DMS53 treated with DMSO at 0.1 percent for 48 hours (cell line): ENCODE measurements at regions not wholly inside any gene's neighbourhood (a gene's known extent, or its start where the extent isn't known, plus 50 kb on each side); places are given as distances from the start of the nearest gene placed in this dataset.

ENCODE experiments used
- DNase-seq: peaks from one replicate; lab custom pipeline; 2025; ENCODE audit not compliant: unreplicated experiment; lab: John Stamatoyannopoulos, UW

DNA sequence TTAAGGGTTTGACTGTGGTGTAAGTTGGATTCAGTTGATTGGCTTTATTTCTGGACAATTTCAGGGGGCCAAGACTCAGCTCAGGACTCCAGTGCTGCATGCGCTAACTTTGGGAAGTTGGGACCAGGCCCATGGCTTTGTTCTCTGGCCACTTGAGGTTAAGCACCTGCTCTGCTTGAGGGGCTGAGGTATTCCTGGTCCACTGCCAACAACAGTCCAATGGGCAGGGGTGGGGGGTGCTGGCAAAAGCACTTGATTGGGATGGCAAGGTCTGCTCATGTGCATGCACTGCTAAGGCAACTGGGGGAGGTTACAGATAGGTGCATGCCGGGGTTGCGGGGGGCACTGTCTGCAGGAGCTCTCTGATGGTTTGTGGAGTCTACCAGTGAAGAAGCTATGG is 52.6 kb upstream of the ASB17 start:
- DNase-seq: no peak

DNA sequence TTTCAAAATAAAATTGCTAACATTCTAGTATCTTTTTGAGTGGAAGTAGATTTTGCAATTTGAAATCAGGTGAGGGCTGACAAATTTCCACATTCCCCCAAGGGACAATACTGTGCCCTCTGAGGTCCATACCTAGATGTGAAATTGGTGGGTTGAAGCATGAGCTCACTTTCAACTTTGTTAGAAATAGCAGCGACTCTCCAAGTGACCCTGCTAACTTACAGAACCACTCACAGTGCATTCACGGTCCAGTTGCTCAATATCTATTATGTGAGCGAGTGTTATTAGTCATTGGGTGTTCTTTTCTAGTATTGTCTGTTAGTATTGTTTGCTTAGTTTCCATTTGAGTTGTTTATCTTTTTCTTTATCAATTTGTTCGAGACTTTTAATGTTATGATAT is 53.6 kb upstream of the ASB17 start:
- DNase-seq: no peak

DNA sequence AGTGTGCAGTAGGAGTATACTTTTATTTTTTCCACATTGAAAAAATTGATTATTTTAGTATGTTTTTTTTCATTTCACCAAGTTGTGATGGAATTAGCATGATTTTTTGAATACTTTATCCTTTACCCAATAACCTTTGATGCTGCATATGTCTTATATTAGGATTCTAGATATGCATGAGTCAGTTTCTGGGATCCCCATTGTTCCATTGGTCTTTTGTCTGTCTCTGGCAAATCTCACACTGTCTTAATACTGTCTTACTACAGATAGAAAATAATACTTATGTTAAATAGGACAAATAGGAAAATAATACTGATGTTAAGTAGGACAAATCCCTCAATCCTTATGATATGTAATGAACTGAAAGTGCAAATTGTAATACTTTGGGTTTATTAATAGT is 54.3 kb upstream of the ASB17 start:
- no peak for DNase-seq

DNA sequence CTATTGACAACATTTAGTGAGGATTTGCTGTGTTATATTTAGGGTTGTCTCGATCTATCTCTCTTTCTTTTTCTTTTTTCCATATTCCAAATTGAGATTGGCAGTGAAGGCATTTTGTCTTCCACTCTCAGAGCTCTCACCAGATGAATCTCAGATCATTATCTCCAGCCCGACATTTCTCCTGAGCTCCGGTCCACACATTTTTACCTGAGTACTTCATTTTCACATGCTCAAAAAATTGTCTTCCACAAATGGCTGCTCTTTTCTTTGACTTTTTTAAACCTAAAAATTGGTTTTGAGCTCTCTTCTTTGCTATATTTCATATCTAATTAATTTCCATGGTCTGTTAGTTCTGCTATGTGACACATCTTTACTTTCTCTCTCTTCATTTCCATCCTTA is 56.9 kb upstream of the ASB17 start:
- DNase-seq: no peak

DNA sequence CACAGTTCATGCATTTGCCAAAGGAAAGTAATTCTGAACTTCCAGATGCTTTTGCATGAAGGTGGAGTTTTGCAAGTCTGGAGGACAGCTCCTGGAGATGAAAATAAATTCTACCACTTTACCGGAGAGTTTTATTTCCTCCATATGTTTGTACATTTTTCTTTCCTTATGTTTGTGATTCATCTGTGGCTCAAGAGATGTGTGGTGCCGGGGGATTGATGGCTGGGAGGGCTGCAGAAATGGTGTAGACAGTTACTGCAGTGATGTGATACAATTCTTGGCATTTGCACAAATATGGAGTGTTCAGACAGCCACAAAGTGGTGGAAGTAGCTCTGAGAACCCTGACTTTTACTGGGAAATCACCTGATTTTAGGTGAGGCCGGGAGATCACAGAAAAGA is 58.5 kb upstream of the ASB17 start:
- no peak for DNase-seq

DNA sequence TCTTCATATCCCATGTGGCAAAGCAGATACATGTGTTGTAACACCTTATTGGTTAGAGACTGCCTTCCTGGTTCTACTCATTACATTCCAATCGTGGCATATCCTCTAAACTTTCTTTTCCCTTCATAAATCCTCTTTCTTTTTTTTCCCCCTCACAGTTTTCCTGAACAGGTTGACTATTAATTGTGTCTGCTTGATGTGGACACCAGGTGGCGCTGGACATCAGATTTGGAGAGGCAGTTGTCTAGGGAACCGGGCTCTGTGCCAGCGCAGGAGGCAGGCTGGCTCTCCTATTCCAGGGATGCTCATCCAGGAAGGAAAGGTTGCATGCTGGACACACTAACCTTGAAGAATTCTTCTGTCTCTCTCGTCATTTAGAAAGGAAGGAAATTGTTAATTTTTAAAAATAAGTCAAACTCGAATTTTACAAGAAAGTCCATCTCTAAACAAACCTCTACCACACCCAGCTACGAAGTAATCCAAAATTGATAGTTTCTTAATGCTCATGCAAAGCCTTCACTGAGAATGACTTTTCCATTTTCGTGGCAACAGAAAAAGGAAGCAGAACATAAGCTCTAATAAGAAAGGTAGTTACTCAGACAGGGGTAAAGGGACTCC is 59.4 kb upstream of the ASB17 start:
- peak; percentile 91 for DNase-seq

DNA sequence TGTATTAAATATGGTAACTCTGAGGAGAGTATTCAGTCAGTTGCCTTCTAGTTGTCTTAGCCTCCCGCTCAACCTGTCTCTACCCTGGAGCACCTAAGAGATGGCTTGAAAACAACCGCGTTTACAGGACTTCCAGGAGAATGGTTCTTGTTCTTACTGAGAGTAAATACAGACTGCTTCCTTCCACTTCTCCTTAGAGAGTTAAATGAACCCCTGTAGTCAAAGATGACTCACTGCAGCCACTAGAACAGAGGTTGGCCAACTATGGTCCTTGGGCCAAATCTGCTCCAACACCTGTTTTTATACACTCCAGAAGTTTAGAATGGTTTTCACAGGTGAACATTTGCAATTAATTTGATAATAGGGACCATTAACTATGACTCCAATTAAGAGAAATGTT is 60.1 kb upstream of the ASB17 start:
- DNase-seq: no peak

DNA sequence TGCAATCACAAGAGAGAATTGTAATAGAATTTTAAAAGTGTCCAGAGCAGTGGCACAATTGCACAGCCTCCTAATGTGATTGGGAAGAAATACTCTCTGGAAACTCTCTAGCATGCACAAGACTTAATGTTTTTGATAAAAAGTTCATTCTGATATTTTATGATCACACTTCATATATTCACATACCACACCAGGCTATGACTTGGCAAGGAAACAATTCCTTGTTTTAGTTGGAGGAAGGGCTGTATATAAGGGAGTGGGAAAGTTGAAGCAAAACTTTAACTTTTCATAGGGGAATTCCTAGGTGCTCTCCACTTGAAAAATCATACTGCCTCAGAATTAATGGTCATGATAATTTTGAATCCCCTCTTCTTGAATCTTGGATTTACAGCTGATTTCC is 61.5 kb upstream of the ASB17 start:
- DNase-seq: no peak

DNA sequence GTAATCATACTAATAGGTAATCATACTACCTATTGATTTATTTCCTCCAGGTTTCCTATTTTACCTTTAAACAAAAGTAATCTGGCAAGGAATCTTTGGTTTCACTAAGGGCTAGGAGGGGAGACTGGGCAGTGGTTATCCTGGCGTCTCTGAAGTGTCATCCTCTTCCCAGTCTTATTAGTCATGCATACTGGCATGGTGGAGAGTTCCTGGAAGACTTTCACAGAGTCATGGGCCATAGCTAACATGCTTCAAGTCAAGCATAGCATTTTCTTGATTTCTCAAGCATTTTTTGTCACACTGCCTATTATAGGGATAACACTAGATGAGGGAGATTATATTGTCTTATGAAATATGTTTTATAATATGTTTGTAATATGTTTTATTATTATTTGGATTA is 64.0 kb upstream of the ASB17 start:
- no peak for DNase-seq

DNA sequence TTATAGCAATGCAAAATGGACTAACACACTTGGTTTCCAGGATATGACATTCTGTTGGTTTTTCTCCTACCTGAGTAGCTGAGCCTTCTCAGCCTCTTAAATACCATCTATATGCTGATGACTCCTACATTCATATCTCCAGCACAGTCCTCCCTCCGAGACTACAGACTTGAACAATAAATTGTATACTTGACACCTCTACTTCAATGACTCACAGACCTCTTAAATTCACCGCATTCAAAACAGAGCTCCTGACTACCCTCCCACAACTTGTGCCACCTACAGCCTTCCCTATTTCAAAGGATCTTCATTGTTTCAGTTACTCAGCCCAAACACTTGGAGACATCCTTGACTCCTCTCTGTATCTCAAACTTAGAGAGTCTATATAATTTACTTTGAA is 66.8 kb upstream of the ASB17 start:
- DNase-seq: no peak

DNA sequence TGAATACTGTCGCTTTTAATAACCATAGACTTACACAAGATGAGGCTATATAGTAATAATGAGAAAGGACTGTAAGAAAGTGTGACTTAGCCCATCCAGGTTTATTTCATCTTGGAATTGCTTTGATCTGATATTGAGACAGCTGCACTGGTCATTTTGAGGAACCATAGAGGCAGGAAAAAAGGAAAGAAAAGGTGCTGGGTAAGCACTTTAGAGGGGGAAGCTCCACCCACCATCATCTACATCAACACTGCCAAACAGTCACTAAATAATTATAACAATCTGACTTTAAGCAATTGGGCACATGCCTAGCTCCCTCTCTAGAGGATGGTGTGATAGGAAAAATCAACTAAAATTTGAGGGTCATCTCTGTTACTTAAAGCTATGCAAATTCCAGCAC is 70.6 kb upstream of the ST6GALNAC3 start:
- DNase-seq: no peak

DNA sequence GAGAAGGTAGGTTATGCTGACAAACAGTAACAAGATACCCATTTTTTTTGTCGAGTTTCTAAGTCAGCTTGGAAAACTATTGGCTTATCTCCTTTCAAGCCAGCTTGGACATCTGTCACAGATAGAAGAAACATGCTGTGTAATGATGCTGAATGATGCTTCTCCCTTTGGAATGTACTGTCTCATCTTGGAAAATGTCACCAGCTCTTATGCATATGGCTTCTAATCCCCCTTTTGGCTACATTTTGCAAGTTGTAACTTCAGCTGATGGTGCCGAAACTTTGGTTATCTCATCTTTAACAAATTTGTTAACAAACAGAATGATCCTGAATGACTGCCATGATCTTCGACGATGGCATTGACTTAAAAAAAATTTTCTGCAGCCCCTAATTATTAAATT is 68.8 kb upstream of the ST6GALNAC3 start:
- no peak for DNase-seq

DNA sequence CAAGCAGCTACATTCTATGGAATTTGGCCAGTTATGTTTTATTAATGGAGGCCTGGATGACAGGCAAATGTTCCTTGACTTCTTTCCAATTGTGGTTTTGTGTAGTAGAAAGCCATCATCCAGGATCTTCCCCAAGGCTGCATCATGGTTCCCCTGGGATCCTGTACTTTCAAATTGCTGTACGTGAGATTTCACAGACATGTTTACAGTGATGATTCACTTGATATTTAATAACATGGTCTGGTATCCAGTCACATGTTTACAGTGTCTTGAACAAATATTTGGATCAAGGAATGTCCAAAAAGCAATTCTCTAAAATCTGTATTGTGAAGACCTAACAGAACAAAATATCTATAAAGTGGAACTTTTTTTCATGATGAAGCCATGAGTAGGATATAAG is 68.3 kb upstream of the ST6GALNAC3 start:
- peak; percentile 25 for DNase-seq

DNA sequence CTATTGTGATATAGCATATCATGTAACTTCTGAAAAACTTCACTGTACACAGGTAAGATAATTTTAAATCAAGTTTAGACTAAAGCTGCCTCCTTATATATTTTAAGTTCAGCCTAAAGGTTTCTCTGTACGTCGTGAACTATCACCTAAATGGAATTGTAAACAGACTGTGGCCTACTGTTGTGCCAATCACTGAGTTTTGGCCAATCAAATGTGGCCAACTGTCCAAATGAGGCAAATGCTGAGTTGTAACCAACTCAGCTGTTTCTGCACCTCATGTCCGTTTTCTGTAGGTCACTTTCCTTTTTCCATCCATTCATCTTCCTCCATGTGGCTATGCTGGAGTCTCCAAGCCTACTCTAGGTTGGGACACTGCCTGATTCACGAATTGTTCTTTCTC is 63.7 kb upstream of the ST6GALNAC3 start:
- DNase-seq: no peak

DNA sequence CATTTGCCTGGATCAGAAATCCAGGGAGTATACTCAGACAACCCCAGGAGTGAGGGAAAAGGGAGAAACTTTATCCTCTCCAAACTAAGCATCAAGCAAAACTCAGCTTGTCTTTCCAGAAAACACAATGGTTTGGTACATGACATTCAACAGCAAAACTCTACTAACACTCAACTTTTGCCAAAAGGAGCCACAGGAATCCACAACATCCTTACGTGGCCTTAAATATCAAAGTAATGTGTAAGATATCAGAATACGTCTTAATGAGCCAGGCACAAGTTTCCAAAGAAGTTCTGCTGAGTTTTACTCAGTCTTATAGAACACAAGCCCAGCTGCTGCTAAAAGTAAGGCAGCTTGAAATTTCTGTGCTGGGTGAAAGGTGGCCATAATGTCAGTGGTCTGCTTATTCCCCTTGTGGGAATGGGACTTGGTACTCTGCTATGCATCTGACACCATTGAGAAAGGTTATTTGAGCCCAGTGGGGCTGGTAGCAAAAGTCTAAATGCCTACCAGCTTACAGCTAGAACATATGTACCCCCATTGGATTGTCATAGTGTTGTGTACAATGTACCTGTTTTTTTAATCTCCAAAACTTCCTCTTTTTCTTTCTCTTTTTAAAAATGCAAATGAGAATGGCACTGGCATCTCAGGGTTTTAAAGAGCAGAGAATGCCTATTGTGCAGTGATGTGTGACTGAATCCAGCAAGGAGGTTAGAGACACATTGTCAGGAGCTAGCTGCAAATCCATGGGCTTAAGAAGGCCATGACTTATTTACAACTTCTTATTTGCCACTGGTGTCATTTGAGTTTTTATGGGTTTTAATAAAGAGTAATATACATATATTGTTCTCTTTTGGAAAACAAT is 62.0 kb upstream of the ST6GALNAC3 start:
- DNase-seq: no peak

DNA sequence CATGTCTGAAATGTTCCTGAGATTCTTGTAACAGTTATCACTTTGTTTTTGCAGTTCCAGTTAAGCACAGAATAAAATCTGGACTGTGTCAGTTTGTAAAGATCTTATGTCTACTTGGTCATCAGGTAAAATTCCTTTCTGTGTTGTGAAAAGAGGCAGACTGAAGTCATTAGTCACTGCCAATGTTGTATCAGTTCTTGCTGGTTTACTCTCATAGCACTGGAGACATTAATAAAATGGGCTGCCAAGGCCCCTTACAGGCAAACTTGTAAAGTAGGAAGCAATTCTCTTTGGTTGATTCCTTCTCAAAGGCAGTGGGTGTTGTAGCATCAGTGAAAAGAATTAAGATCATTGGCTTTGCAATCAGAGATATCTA is 61.4 kb upstream of the ST6GALNAC3 start:
- DNase-seq: no peak

DNA sequence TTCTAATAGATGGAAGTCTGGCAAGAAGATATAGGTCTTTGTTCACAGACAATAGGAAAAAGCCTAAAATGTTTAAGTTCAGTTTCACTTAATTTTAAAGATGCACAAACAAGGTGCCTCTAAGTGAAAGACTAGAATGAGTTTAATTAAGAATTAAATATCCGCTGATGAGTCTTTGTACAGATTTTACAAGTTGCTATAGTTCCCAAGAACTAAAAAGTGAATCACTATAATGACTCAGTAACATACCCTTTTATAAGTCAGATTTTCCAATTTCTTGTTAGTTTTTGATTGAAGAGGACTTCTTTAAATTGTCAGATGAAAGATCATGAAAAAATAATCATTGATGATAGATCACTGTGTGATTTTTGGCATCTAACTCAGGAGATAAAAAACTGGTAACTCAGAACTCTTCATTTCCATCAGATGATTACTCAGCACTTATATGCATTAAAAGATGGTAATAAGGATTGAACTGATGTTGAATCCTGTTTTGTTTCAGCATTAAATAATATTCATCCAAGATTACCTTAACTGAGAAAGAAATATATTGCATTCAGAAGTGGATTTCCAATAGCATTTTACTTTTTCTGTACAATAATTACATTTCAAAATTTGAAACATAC is 59.0 kb upstream of the ST6GALNAC3 start:
- DNase-seq: no peak

DNA sequence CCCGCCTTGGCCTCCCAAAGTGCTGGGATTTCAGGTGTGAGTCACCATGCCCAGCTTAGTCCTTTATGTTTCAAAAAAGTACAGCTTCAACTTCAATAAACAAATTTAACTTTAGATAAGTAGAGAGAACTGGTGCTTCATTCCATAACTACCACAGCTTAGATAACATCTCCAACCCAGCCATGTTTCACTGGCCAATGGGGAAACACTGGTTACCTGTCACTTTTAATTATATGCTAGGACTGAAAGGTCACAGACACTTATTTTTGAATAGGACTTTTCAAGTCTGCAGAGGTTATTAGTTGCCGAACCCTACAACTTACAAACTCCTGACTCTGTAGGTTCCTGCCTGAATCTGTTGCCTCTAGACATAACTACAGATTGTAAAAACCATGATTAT is 56.5 kb upstream of the ST6GALNAC3 start:
- no peak for DNase-seq

DNA sequence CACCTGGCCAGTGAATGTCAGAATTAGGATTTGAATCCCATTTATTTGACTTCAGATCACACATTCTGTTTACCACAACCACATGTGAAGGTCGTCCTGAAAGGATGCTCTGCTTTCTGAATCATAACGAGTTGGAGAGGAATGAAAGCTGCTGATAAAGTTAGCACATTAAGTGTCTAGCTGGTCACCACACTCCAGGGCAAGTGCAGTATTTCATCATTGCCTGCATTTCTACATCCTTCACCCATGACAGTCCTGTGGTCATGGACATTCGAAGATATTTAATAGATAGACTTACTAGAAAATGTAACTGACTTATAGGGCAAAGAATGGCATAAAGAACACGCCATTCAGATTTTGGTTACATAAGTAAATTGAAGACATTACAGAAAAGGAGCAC is 52.7 kb upstream of the ST6GALNAC3 start:
- DNase-seq: no peak

DNA sequence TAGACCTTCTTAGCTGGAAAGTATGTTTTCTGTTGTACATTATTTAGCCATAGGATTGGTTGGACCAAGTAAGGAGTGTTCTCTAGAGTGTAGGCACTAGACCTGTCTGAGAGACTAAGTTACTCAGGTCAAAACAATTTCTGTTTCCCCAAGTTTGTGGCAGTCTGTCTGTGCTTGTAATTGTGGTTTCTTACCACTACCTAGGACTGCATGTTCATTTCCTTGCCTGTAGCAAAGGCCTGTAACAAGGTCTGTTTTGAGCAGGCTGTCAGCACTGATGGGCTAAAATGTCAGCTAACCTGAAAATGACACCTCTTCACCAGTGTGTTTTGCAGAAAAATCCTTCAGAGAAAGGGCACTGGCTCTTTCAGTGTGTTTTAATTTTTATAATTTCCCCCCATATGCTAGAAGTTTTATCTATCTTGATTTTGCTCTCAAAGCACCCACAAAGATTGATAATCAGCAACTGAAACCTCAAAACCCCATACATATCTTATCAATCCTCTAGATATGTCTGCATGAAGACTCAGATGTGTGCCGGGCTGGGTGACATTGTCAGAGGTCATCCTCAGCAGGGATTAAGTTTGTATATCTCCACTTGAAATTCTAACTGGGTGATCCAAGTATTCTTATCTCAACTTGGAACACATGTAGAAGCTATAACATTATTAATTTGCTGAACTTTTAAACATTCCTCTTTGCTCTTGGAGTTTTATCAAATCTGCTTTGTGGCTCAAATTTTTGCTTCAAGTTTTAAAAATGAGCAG is 50.7 kb upstream of the ST6GALNAC3 start:
- no peak for DNase-seq
